Colonic mucosa (tissue), 4 donors: ENCODE measurements at regions not wholly inside any gene's neighbourhood (a gene's known extent, or its start where the extent isn't known, plus 50 kb on each side); places are given as distances from the start of the nearest gene placed in this dataset.

ENCODE experiments used
- DNase-seq: peaks from one replicate; pipeline ENCODE4 v3.0.0-alpha.2; 2020
- H3K27ac ChIP-seq: fragments of 200-600 bp; one replicate; pipeline ENCODE4 v1.8.0; 2021
- H3K27me3 ChIP-seq: fragments of 200-600 bp; one replicate; pipeline ENCODE4 v1.8.0; 2021
- H3K36me3 ChIP-seq: fragments of 200-600 bp; one replicate; pipeline ENCODE4 v1.8.0; 2021
- H3K4me1 ChIP-seq: fragments of 200-600 bp; one replicate; pipeline ENCODE4 v1.8.0; 2021; ENCODE audit warnings: mild to moderate bottlenecking
- H3K4me3 ChIP-seq: fragments of 200-600 bp; one replicate; pipeline ENCODE4 v1.8.0; 2021
- H3K9ac ChIP-seq, 2 donors: one replicate each; pipeline ENCODE4 v1.7.0; 2013; ENCODE audit warnings: control low read depth in 2 of 2, low read depth in 2 of 2, low read length in 2 of 2
- H3K9me3 ChIP-seq: fragments of 200-600 bp; one replicate; pipeline ENCODE4 v1.8.0; 2021
- CTCF ChIP-seq: fragments of 200-600 bp; IDR thresholded peaks from one replicate; pipeline ENCODE4 v1.8.0; 2022; ENCODE audit warnings: antibody characterized with exemption, mild to moderate bottlenecking
- intact Hi-C: fragments of 100-400 bp; cut with DNase I; formaldehyde crosslinking; loops from one replicate; pipeline ENCODE4 v1.14.1; 2022
- donor health status: healthy.
- donor health status: DM: no; HTN: no; CAD: no.
- donor health status: DM: no; HTN: no; CAD: no.

GRCh38 chr6:11326116-11326515 lies 93.6 kb upstream of the NEDD9 start:
- no peak for TF ChIP-seq CTCF
- no peak for DNase-seq
- H3K36me3 ChIP-seq: no peaks in the 10 kb centered on the region
- H3K4me3 ChIP-seq: no peak overlapping the region
- intact Hi-C loops: no loop called here
- H3K9ac ChIP-seq: no peak overlapping the region
- H3K4me1 ChIP-seq: peaks cover 10% of the 10 kb centered on the region
- H3K27me3 ChIP-seq: no peaks in the 10 kb centered on the region
- no peak overlapping the region for H3K27ac ChIP-seq
- no peaks in the 10 kb centered on the region for H3K9me3 ChIP-seq

GRCh38 chr6:11324453-11325015 lies 92.1 kb upstream of the NEDD9 start:
- H3K27ac ChIP-seq: no peak overlapping the region
- no peak for TF ChIP-seq CTCF
- no peak overlapping the region for H3K4me3 ChIP-seq
- H3K36me3 ChIP-seq: no peaks in the 10 kb centered on the region
- no peaks in the 10 kb centered on the region for H3K4me1 ChIP-seq
- intact Hi-C loops: no loop called here
- no peak for DNase-seq
- H3K27me3 ChIP-seq: no peaks in the 10 kb centered on the region
- no peaks in the 10 kb centered on the region for H3K9me3 ChIP-seq
- peak overlapping the region in 1 of 2 donors; percentile 41 for H3K9ac ChIP-seq

GRCh38 chr6:11323666-11324452 lies 91.4 kb upstream of the NEDD9 start:
- Histone ChIP-seq H3K27ac (no peak overlapping the region), H3K4me1 (no peaks in the 10 kb centered on the region)

GRCh38 chr6:11322252-11322885 lies 89.9 kb upstream of the NEDD9 start:
- H3K27me3 ChIP-seq: no peaks in the 10 kb centered on the region
- peak overlapping the region in 1 of 2 donors; percentile 32 for H3K9ac ChIP-seq
- no peaks in the 10 kb centered on the region for H3K36me3 ChIP-seq
- H3K9me3 ChIP-seq: no peaks in the 10 kb centered on the region
- H3K4me3 ChIP-seq: no peak overlapping the region
- no peak for DNase-seq
- no peak overlapping the region for H3K27ac ChIP-seq
- intact Hi-C loops: no loop called here
- no peak for TF ChIP-seq CTCF
- no peaks in the 10 kb centered on the region for H3K4me1 ChIP-seq

More at GRCh38 chr6:11323666-11324452, 91.4 kb upstream of the NEDD9 start:
- H3K9me3 ChIP-seq: no peaks in the 10 kb centered on the region
- H3K9ac ChIP-seq: peak overlapping the region in 1 of 2 donors; percentile 41
- intact Hi-C loops: no loop called here
- TF ChIP-seq CTCF: no peak
- H3K27me3 ChIP-seq: no peaks in the 10 kb centered on the region
- no peak overlapping the region for H3K4me3 ChIP-seq
- H3K36me3 ChIP-seq: no peaks in the 10 kb centered on the region
- no peak for DNase-seq

GRCh38 chr6:11320914-11321597 lies 88.6 kb upstream of the NEDD9 start:
- intact Hi-C loops: no loop called here
- no peaks in the 10 kb centered on the region for H3K4me1 ChIP-seq
- H3K36me3 ChIP-seq: no peaks in the 10 kb centered on the region
- H3K9ac ChIP-seq: no peak overlapping the region
- H3K4me3 ChIP-seq: no peak overlapping the region
- H3K27ac ChIP-seq: no peak overlapping the region
- H3K27me3 ChIP-seq: no peaks in the 10 kb centered on the region
- TF ChIP-seq CTCF: no peak
- no peaks in the 10 kb centered on the region for H3K9me3 ChIP-seq
- DNase-seq: no peak
